GM18499 (cell line): ENCODE measurements at regions not wholly inside any gene's neighbourhood (a gene's known extent, or its start where the extent isn't known, plus 50 kb on each side); places are given as distances from the start of the nearest gene placed in this dataset.

Experiments used
- ATAC-seq: cut with Tn5 transposase; IDR thresholded peaks from one replicate; pipeline ENCODE4 v1.9.1; 2021; ENCODE audit warnings: moderate number of reproducible peaks; ENCODE audit not compliant: insufficient read depth, unreplicated experiment

GRCh38 chr12:87140262-87140661 is 884.1 kb upstream of the MGAT4C start:
- no peak for ATAC-seq

GRCh38 chr12:87137220-87137619 is 881.0 kb upstream of the MGAT4C start:
- ATAC-seq = no peak

- no peak for ATAC-seq
These were observed 880.3 kb upstream of the MGAT4C start for GRCh38 chr12:87136330-87136976.

DNA sequence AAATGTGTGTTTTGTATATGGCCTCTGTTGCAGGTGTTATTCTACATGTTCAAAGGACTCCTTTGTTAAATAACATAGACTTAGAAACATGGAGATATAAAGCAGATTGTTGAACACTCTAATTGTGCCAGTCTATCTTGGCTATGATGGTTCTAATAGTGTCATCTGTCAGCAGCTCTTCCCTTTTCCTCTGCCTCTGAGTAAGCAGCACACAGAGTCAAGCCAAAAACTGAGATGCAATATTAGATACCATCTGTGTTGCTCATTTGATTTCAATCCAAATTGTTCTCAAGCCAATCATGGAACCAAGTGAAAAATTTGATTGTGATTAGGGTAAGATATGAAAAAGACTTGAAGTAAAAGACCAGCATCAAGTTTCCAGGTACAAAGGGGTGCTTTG is 871.1 kb upstream of the MGAT4C start:
- ATAC-seq = no peak

DNA sequence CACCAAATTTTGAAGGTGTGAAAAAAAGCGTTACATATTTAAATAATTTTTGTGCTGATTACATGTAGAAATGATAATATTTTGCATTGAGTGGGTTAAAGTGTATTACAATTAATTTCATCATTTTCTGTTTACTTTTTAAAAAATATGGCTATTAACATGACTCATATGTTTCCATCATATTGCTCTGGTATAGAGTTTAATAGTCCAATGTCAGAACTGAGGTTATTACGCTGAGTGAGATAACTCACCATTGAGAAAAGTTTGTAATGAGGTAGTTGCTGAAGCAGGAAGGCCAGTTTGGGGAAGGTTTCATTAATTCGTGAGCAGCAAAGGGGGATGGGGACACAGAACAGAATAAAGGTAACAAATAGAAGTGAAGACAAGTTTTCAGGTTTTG is 865.7 kb upstream of the MGAT4C start:
- no peak for ATAC-seq

DNA sequence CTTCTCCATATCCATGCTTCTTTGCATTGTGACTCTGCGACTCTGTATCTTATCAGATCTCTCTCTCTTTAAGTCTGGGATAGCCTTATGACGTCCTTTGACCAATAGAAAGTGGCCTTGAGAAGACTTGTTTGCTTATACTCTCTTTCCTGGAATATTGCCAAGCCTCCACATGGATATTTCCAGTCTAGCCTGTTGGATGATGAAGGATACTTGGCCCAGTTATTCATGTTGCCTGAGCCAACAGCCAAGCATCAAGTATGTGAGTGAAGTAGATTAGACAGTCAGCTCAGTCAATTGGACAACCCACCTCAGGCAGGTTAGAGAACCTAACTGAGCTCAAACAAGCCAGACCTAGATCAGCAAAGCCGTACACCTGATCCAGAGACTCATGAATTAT is 864.2 kb upstream of the MGAT4C start:
- ATAC-seq = no peak

GRCh38 chr12:87119713-87120112 is 863.5 kb upstream of the MGAT4C start:
- ATAC-seq = no peak

DNA sequence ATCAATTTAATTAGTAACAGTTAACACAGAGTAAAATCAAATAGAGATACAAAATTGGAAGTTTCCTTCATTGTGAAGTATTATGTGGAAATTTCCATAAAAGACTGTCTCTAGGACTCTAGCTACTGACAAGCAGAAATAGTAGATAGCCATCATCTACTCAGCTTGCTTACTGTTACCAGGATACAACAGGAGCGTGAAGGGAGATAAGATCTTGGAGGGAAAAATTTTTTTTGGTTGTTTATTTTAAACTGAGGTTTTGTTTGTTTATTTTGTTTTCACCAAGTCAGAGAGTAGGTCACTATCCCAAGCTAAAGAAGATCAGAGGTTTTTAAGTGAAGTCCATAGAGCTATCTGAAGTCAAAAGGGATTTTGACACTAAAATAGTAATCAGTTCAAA is 861.3 kb upstream of the MGAT4C start:
- no peak for ATAC-seq

- no peak for ATAC-seq
These were observed 860.6 kb upstream of the MGAT4C start for GRCh38 chr12:87116780-87117179.

GRCh38 chr12:87112571-87113345 is 856.6 kb upstream of the MGAT4C start:
- ATAC-seq = no peak

DNA sequence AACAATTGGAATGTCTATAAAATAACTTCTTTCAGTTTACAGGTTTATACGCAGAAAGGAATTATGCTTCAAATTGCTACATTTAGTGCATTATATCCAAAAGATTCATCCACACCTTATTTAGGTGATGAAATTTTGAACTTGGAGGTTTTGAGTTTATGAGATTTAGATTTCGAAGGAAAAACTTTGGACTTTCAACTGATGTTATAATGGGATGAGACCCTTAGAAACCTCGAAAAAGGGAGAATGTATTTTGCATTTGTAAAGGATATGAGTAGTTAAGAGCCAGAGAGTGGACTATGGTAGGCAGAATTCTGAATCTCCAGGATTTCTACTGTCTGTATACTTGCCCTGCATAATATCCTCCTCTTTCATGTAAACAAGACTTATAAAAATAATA is 851.6 kb upstream of the MGAT4C start:
- ATAC-seq = no peak

- no peak for ATAC-seq
These were observed 851.1 kb upstream of the MGAT4C start for GRCh38 chr12:87107270-87107669.

GRCh38 chr12:87096082-87096585 is 839.9 kb upstream of the MGAT4C start:
- ATAC-seq = no peak

DNA sequence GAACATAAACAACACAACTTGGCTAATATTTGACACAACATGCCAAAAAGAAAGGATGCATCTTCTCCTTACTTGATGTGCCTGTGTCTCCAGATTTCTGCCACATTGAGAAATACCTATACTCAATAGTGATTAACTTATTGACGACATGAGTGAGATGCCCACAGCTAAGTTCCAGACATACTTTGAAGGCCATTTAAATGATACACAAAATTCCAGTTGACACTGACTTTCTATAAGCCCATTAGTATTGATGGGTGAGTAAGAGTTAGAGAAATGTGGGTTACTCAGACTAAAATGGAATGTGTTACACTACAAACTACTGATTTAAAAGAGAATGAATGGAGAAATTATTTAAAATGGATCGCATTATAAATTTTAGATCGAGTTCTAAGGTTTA is 838.2 kb upstream of the MGAT4C start:
- ATAC-seq = no peak

DNA sequence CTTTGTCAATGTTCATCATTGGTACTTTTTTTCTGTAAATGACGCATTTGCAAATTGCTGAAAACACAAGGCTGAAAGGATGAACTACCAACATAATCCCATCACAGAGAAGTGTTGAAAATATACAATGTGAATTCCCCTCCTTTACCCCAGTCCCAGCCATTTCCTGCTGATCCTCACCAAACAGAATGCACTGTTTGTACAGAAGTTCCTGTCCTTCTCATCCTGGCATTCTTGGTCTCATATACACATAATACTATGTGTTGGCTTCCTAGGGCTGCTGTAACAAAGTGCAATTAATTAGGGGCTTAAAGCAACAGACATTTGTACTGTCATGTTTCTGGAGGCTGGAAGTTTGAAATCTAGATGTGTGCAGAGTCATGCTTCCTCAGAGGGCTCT is 836.2 kb upstream of the MGAT4C start:
- ATAC-seq = no peak

- no peak for ATAC-seq
These were observed 830.1 kb upstream of the MGAT4C start for GRCh38 chr12:87086118-87086891.

GRCh38 chr12:87085286-87085685 is 829.1 kb upstream of the MGAT4C start:
- ATAC-seq = no peak

DNA sequence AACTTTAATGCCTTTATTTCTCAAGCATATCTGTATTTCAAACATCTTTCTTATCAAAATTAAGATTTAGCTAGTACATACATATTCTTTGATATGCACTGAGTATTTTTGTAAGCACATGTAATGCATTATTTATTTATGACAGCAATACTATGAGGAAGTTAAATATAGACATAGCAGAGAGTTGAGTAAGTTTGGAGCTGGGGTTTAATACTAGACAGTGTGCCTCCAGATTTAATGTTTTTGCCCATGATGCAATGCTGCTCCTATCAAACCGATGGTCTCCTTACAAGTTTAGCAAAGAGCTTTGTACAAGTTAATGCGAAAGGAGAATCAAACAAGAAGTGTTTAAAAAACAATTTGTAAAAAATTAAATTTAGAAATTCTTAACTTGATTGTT is 826.6 kb upstream of the MGAT4C start:
- ATAC-seq = no peak

DNA sequence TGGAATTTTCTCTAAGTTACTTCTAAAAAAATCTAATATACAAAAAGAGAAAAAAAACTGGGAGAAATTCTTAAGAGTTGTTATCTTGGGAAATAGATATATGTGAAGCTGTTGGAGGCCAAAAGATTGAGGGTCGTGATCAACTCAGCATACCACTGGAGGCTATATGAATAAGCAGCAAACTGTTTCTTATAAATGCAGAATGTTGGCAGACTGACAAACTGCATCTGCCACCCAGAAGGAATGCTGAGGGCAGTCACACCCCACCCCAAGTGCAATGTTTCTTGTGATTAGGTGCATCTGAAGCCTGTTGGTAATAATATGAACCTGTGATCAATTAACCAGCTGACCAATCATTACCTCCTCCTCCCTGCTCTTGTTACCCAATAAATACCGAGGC is 818.6 kb upstream of the MGAT4C start:
- ATAC-seq = no peak

DNA sequence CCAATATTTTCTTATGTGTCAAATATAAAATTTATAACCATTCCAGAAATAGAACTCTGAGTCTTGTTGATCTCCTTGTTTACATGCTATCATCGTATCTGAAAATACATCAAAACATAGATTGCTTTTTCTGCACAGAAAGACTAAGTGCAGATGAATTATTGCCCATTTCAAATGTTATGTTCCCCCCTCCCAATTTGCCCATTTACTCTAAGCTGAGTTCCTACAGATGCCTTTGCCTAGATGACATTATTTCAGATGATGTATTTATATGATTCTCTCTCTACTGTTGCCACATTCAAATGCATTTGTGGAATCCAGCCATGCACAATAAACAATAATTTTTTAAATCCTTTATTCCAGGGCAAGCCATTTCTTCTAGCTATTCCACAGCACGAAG is 810.1 kb upstream of the MGAT4C start:
- no peak for ATAC-seq

- ATAC-seq = no peak
These were observed 803.0 kb upstream of the MGAT4C start for GRCh38 chr12:87059231-87059630.
